Occipital lobe (tissue), 1 donor: ENCODE measurements at regions not wholly inside any gene's neighbourhood (a gene's known extent, or its start where the extent isn't known, plus 50 kb on each side); places are given as distances from the start of the nearest gene placed in this dataset.

ENCODE experiments used
- DNase-seq: peaks from one replicate; lab custom pipeline; 2025; lab: John Stamatoyannopoulos, UW

DNA sequence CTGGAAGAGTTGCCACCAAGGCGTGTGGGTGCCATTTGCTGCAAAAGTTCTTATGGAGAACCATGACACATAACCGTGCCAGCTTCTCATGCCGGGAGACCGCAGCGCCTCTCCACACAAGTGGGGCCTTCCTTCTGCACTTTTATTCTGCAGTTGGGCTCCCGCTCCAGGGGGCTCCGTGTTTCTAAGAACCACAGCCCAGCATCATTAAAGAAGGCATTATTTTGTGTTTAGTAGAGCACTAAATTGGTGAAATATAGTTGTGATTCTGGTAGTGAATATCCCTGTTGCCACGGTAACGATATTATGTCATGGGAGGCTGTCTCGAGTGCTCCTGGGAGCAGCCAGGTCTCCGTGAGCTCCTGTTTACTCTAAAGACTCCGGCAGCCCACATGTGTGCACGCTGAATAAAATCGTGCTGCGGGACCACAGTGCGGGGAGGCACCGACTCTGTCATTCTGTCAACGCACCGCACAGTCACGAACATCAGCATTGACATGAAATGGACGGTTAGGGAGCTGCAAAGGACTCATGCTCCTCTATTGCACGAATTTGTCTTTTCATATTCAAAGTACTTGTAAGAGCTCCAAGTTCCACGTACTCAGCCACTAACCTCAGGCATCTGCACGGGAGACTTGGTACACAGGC is 68.8 kb upstream of the PITRM1 start:
- no peak for DNase-seq

DNA sequence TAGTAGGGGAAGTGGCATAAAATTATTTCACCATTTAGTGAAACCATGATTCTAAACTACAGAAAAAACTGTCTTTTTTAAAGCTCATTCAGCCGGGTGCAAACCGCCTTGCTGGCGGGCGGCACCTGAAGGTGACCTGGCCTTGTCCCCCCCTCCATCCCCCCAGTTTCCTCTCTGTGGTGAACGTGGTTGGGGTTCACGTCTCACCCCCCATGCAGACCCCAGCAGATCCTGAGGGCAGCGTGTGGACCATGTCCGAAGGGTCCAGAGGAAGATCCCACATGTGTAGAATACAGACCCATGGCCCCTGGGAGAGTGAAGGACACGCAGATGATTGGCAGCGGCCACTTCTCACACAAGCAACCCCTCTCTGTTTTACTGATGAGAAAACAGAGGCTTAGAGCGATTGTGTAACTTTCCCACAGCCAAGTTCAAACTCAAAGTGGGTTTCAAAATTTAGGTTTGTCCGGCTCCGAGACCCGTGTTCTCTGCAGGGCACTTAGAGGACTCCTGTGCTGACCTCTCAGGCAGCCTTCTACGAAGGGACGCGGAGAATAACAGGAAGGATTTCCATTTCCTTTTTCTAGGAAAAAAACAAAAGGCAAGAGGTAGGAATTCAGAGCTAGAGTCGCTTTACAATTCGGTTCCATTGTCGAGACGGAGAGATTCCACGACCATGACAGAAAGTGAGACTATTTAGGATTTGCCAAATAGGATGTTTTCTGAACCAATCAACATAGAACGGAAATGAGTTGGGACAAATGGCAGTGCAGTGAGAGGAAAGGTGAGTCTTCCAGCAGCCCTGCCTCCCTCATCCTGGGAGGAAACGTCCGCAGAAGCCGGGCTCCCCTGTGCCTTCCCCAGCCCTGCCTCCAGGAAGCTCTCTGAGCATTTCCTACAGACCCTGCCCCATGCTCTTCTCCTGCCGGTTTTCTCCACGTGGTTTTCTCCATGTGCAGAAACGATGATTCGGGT is 67.6 kb upstream of the PITRM1 start:
- no peak for DNase-seq

DNA sequence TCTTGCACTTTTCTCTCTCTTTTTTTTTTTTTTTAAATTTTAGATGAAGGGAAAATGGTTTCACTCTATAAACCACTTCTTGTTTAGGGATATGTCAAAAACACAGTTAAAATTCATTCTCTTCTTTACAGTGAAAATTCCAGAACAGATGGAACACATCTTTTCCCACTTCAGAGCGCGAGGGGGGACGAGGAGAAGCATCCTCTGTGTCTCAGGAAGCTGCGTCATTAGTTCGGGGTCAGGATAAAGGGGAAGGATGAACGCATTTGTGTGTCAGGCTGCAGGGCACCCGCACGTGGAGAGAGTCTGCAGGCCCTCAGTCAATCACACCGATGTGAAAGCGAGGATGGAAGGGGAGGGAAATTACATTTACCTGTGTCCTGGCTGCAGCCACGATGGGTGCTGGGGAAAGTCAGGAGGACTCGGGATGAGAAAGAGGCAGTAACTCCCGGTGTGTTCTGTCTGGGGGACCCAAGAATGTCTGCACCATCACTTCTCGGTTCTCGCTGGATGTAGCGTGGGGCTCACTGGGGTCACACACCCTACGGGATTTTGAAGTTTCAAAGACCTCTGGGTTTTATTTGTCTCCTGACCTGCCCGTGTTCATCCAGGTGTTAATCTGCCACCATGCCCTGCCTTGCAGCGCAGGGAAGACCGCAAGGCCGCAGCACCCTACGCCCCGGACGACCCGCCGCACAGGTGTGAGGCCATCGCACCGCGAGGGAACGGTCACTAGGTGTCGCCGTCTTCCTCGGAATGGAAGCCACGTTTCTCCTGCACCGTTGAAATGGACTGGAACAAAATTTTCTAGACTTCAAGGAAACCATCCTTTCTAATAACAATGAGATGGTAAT is 66.7 kb upstream of the PITRM1 start:
- peak; percentile 9 for DNase-seq

DNA sequence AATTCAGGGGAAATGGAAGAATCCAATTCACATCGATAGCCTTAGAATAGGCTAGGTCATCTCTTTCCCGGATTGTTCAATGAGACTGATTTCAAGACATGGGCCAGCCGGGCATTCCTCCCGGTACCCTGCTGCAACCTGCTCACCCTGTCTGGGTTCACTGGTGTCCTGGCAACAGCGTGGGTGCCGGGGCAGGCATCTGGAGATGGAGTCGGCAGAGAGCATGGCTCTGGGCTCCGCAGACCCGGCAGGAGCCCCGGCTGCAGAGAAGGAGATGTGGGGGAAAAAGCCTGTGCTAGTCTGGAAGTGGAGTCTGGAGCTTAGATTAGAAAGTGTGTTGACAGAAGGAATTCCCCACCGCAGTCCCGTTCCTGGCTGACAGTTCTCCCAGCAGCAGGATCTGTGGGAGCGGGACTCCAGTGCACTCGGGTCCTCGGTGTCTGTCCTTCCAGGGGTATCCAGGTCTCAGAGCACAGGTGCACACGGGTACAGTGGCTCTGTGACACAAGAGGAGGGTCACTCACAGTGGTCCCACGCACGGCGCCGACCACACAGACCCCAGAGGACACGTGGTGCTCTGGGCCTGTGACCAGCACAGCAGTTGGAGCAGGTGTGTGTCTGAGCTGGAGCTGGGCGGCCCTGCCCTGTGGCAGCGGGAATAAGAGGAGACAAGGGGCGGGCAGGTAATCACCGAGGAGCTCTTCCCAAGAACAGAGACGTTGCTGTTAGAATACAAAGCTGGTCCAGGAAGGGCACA is 65.7 kb upstream of the PITRM1 start:
- no peak for DNase-seq

DNA sequence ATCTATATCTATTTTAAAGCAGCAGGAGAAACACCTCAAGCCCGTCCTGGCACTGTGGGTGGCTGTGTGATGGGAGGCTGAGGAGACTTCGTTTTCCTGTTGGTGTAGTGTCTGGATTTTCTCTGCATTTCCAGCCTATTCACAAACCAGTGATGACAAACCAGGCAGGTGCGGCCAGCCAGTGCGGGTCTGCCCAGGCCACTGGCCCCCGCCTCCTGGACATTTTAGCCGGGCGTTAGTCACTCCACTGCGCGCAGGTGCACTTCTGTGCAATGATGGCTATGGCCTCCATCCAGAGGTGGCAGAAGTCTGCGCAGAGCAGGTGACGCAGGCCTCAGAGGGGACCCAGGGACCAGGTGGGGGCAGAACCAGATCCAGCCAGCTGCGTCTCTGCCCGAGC is 64.9 kb upstream of the PITRM1 start:
- no peak for DNase-seq

DNA sequence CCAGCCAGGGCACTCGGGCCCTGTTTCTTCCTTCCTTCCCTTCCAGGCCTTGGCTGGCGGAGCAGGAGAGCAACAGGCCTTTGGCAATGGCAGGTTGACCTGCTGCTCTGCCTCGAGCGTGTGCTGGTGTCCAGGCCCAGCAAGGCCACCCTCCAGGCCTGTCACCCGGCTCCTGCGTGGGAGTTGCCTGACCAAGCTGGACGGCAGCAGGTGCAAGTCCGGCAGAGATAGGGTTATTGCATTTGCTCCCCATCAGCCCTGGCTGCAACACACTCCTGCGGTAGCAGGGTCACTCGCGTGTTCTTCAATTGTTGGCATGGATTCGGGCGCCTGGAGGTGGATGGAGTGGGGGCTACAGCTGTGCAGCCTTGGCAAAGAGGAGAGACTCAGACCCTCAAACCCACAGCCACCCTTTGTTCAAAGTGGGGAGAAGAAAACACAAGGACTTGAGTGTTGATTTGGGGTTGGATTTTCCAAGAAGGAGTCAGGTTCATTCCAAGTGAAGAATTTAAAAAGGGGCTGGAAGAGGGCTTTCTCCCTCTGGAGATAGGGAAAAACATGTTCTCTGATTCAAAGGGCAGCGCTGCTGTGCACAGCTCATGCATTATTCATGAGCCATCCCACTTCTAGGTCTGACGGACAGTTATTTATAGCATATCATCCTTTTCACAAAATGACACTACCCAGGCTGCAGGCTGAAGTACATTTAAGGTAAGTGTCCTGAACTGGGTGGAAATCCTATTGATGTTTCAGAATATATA is 64.2 kb upstream of the PITRM1 start:
- no peak for DNase-seq

DNA sequence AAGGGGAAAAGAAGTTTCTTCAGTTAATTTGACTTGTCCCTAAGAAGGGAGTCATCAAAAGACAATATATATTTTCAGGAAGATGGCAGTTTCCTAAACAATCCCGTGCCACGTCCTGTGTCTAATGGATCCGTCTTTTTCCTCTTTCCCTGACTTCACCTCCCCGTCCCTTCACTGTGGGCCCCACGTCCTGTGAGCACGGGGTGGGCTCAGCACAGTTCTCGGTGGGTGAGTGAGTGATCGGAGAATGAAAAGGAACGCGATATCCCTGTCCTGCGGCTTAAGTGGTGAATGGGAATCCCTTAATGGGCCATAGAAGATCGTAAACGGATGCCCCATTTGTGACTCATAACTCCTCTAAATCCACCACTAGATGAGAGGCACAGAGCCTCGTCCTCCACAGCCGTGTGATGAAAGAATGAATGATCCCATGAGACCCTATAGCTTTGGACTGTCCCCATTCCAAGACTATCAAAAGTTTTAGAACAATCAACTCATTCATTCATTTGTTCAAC is 63.5 kb upstream of the PITRM1 start:
- DNase-seq: no peak

DNA sequence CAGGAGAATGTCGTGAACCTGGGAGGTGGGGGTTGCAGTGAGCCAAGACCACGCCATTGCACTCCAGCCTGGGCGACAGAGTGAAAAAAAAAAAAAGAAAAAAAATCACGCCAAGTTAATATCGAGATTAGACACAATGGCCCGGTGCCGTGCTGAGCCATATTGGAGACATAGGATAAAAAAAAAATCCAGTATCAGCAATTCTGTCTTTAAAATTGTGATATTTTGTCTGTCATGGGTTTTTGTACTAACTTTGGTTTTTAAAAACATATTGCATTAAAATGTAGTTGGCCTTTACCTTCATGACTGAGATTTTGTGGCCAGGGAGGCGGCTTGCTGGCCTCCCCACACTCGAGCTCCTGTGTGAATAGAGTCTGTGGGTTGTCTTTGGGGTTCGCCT is 62.8 kb upstream of the PITRM1 start:
- no peak for DNase-seq

DNA sequence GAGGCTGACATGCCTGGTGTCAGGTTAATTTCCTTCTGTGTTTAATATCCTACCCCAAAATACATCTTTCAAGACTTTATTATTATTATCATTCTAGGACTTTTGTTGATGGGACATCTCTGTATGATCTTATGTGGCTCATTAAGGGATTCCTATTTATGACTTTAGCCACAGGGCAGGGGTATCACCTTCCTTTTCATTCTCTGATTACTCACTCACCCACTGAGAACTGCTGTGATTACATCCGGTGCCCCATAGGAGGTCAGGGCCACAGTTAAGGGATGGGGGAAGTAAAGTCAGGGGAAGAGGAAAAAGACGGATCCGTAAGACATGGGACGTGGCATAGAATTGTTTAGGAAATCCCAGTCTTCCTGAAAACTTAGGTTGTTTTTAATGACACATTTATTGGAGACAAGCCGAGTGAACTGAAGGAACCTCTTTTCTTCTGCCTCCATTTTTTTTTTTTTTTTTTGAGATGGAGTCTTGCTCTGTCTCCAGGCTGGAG is 61.0 kb upstream of the PITRM1 start:
- DNase-seq: no peak

DNA sequence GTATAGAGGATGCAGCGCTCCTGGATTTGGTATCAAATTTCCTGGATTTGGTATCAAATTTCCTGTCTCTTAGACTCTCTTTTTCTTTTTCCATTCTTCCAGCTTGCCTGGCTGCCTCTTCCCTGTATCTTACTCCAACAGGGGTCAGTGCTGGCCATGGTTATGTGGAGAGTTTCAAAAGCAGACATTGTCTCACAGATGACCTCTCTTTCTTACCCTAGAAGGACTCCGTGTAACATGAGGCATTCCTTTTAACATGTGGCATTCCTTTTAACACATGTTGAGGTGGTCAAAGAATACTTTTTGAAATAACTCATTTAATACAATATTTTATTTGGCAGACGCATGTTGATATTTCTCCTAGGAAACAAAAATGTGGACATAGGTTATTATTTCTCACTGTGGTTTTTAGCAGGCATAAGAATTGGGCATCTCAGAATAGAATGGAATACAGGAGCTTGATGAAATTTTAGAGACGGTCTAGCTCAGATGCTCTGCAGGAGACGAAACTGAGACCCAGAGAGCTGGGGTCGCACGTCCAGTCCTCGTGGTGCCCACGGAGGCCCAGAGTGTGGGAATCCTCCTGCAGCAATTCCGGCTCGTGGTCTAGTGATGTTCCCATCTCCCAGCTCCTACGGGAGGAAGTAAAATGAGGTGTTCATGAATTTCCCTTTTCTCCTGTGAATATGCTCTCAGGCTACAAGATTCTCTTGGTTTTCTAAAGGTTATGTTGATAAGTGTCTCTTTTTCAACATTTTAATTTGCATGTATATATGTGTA is 59.6 kb upstream of the PITRM1 start:
- DNase-seq: no peak

DNA sequence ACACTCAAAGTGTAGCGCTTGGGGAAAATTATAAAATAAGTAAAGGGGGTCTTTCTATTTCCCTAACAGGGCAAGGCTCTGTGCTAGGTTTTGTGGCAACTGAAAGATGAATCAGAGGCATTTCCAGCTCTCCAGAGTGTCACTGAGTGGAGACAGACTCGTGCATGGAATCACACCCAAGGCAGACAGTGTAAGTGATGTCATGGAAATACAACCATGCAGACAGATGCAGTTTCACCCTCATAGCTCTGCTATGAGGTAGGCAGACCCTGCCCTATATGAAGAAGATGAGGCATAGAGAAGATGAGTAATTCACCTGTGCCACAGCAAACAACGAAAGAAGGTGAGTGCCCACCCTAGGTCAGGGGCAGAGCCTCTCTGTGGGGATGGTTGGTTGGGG is 57.2 kb upstream of the PITRM1 start:
- DNase-seq: no peak

DNA sequence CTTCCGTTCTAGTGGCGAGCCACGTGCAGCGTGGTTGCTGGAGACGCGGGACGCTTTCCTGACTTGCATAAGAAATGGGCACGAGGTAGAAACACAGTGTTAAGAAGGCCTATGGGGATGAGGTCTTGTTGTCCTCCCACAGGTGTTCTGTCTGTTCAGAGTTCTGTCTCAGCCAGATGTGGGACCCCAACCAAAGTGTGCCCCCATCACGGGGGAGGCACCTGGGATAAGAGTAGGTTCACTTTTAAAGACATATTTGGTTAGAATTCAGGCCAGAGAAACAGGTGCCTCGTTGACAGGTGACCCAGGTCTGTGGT is 56.0 kb upstream of the PITRM1 start:
- DNase-seq: no peak

DNA sequence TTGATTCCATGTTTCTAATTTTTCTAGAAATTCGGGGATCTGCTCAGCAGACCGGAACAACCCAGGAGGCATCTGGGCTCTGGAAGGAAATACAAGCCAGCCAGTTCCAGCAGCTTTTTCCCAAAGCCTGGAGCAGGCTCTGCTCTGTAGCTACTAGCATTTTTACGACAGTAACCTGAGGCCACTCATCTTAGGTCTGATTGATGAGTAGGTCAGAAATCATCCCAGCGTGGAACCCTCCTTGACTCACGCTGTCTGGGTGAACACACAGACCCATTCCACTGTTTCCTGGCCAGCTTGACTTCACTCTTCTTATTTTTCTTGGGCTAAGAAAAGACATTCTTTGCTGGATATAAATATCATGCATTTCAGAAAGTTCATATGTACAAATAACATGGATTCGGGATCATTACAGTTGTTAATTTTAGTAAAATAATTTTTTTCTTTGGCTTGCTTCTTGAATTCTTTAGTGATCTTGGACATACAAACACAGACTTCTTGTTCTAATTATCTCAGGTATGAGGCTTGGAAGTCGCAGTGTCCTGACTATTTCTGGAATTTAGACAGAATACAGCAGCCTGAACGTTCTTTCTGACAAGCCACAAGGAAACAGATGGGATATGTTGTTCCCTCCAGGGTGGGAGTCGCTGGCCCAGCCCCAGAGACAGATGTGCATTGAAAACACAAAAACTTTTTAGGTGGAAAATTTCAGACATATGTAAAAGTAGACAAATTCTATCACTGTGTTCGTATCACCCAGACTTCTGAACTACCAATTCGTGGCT is 54.6 kb upstream of the PITRM1 start:
- DNase-seq: no peak

DNA sequence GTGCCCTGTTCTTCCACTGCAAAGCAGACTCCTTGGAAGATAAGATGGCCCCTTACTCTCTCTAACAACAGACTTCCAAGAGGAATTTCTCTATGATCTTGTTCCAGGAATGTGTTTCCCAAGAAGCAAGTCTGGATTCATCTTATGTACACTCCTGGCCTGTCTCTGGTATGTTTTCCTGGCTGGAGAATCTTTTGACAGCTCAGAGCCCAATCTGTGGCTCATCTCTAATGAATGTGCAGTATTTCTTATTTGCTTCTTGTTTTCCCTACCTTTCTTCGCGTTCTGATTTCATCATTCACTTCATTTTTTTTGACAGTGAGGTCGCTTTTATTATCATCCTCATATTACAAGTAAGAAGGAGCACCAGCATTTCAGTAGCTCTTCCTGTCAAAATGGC is 53.0 kb upstream of the PITRM1 start:
- no peak for DNase-seq

DNA sequence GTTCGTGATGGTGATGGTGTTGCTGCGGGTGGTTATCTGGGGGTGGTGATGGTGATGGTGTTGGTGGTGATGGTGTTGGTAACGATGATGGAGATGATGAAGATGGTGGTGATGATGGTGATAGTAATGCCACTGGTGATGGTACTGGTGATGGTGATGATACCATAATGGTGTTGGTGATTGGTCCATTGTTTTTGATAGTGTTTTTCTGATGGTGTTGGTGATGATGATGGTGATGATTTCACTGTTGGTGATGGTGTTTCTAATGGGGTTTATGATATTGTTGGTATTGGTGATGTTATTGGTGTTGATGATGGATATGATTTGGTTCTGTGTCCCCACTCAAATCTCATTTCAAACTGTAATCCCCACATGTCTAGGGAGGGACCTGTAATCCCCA is 51.7 kb upstream of the PITRM1 start:
- DNase-seq: no peak

DNA sequence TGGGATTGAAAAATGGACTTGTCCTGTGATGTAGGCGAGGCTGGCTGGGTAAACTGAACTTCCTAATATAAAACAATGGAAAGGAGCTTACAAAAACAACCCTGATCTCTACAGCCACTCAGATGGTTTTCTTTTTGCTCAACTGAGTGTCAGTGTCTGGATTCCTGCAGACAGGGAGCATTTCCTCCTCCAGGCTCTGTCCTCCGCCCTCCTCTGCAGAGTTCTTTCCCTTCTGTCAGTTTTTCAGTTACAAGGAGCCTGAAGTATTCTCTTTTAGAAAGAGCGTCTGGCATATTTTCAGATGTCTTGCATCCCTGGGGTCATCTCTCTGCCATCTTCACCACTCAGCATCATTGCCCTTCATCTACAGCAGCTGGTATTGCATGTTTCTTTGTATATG is 50.0 kb upstream of the PITRM1 start:
- no peak for DNase-seq
